Body of pancreas (tissue), 4 donors: ENCODE measurements at regions not wholly inside any gene's neighbourhood (a gene's known extent, or its start where the extent isn't known, plus 50 kb on each side); places are given as distances from the start of the nearest gene placed in this dataset.

Experiments
- POLR2A ChIP-seq, 3 donors: fragments of 450-650 bp; IDR thresholded peaks; one replicate each; pipeline ENCODE4 v1.6.1; 2016; ENCODE audit warnings: antibody characterized with exemption in 3 of 3, mild to moderate bottlenecking in 2 of 3
- TF ChIP-seq, protein P1 (sequence below), 7 experiments: fragments of 450-650 bp in 4 of 7; fragments of 200-600 bp in 3 of 7; sonication (generic) in 3 of 7; IDR thresholded peaks; one replicate each; pipeline ENCODE4 v1.5.1; 2016 to 2019; ENCODE audit warnings: antibody characterized with exemption in 7 of 7

DNA sequence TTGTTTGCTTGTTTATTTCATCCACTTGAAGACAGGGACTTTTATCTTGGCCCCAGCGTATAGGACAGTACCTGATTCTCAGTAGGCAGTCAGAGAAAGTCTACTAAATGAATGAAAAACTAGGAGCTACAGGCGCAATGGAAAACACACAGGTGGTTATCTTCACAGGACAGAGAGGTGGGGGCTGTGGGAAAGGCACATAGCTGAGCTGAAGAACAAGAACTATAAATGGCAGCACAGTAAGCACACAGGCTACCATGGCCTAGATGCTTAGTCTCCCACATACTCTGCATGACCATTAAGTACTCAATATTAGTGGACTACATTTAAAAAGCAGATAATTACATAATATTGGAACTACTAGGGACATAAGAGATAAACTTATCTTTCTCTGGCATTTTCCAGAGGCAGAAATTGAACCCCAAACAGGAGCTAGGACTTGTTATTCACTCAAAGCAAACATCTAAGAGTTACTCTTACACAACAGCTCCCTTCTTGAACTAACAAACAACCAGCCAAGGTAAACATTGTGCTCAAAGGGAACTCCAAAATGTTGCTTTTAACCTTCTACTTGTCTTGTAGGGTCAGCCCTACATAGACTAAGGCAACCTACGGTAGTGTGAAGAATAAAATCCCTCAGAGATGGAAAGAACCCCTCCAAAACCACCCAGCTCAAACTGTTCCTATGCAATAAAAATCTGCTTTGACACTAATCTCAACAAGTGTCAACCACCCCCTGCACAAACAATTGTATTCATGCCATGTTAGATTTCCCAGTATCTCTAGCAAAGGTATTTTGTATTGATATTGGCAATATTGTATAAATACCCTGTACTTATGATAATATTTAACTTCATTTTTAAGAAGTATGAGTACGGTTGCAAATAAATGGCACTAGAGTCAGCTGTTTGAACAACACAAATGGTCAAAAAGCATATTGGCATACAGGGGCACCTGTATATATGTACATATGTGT, 593.6 kb downstream of the KLHL13 start:
- TF ChIP-seq, protein P1, sequence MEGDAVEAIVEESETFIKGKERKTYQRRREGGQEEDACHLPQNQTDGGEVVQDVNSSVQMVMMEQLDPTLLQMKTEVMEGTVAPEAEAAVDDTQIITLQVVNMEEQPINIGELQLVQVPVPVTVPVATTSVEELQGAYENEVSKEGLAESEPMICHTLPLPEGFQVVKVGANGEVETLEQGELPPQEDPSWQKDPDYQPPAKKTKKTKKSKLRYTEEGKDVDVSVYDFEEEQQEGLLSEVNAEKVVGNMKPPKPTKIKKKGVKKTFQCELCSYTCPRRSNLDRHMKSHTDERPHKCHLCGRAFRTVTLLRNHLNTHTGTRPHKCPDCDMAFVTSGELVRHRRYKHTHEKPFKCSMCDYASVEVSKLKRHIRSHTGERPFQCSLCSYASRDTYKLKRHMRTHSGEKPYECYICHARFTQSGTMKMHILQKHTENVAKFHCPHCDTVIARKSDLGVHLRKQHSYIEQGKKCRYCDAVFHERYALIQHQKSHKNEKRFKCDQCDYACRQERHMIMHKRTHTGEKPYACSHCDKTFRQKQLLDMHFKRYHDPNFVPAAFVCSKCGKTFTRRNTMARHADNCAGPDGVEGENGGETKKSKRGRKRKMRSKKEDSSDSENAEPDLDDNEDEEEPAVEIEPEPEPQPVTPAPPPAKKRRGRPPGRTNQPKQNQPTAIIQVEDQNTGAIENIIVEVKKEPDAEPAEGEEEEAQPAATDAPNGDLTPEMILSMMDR (IDR thresholded peaks at IDR 0.05), result peak in 1 of 7 experiments; percentile 2
- TF ChIP-seq POLR2A (IDR thresholded peaks at IDR 0.05), result peak in 1 of 3 donors; percentile 9
